ENCODE measurements at regions not wholly inside any gene's neighbourhood (a gene's known extent, or its start where the extent isn't known, plus 50 kb on each side); places are given as distances from the start of the nearest gene placed in this dataset.

DNA sequence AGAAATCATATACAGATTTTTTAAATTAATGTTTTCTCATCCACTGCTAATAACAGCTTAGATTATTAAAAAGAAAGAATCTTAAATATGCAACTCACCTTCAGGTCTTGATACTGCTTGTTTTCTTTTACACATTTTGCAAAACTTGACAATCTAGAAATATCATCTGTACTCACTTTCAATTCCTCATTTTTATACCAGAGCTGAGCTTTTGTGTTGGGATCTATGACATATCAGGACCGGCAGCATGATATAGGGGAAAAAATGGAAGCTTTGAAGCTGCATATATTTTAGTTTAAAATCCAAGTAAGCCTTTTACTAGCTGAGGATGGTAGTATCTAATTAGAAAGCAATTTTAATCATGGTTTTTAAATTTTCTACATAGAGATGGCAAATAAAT is 75.7 kb upstream of the SMARCA2 start:
- TF ChIP-seq GATA3 (IDR thresholded peaks at IDR 0.05; ENCODE audit: low read depth, low read length) (no peak), GATA2 (IDR thresholded peaks at IDR 0.05; ENCODE audit: low read depth, low read length) (no peak)
